SK-N-DZ (cell line): ENCODE measurements at regions not wholly inside any gene's neighbourhood (a gene's known extent, or its start where the extent isn't known, plus 50 kb on each side); places are given as distances from the start of the nearest gene placed in this dataset.
A peak's percentile ranks its signal among the peaks of the same experiment; 100 is the strongest.

ENCODE experiments used
- DNase-seq: peaks from one replicate; pipeline ENCODE4 v3.0.0-alpha.2; 2015; ENCODE audit warnings: low spot score

- no peak for DNase-seq
Measured at GRCh38 chr5:124276166-124276565, 470.3 kb downstream of the ZNF608 start.

GRCh38 chr5:124274949-124275348 is 471.5 kb downstream of the ZNF608 start:
- DNase-seq = no peak

GRCh38 chr5:124264499-124264898 is 481.9 kb downstream of the ZNF608 start:
- no peak for DNase-seq

GRCh38 chr5:124263680-124264491 is 482.6 kb downstream of the ZNF608 start:
- no peak for DNase-seq

GRCh38 chr5:124262991-124263571 is 483.4 kb downstream of the ZNF608 start:
- DNase-seq = no peak

GRCh38 chr5:124262470-124262869 is 484.0 kb downstream of the ZNF608 start:
- DNase-seq = no peak

- no peak for DNase-seq
Measured at GRCh38 chr5:124261848-124262247, 484.6 kb downstream of the ZNF608 start.

- DNase-seq = no peak
Measured at GRCh38 chr5:124260921-124261515, 485.4 kb downstream of the ZNF608 start.

GRCh38 chr5:124259017-124259416 is 487.4 kb downstream of the ZNF608 start:
- DNase-seq = no peak

GRCh38 chr5:124257048-124257447 is 489.4 kb downstream of the ZNF608 start:
- DNase-seq = no peak

- no peak for DNase-seq
Measured at GRCh38 chr5:124253203-124253810, 493.1 kb downstream of the ZNF608 start.

- DNase-seq = peak; percentile 31
Measured at GRCh38 chr5:124252747-124253146, 493.7 kb downstream of the ZNF608 start.

- peak; percentile 73 for DNase-seq
Measured at GRCh38 chr5:124252191-124252638, 494.2 kb downstream of the ZNF608 start.

GRCh38 chr5:124245276-124245675 is 501.2 kb downstream of the ZNF608 start:
- no peak for DNase-seq

- DNase-seq = no peak
Measured at GRCh38 chr5:124240732-124241131, 505.7 kb downstream of the ZNF608 start.

GRCh38 chr5:124239572-124239971 is 506.9 kb downstream of the ZNF608 start:
- no peak for DNase-seq

- DNase-seq = no peak
Measured at GRCh38 chr5:124238350-124238749, 508.1 kb downstream of the ZNF608 start.

GRCh38 chr5:124237206-124237695 is 509.2 kb downstream of the ZNF608 start:
- no peak for DNase-seq

- peak; percentile 68 for DNase-seq
Measured at GRCh38 chr5:124236361-124237205, 509.9 kb downstream of the ZNF608 start.

GRCh38 chr5:124235576-124235975 is 510.9 kb downstream of the ZNF608 start:
- no peak for DNase-seq
